ENCODE measurements at regions not wholly inside any gene's neighbourhood (a gene's known extent, or its start where the extent isn't known, plus 50 kb on each side); places are given as distances from the start of the nearest gene placed in this dataset.

DNA sequence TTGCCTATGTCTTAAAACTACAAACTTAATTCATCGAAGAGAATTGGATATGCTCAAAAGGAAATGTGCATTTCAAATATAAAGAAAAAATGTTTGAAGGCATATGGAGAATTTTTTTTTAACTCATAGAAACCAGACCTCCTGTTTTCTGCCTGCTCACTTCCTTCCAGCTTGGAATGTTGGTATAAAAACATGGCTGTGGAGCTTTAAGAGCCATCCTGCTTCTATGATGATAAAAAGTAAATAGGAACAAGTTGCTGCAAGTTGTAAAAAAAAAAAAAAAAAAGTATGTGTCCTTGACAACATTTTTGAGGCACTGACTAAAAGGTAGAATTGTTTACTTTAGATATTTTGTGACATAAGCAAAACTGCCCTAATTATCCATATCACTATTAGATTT, 1230.7 kb downstream of the PCDH9 start:
- DNase-seq (ENCODE audit: low read depth, low spot score): no peak
- ChIA-PET RAD21 (ENCODE audit: unreplicated experiment) (interaction anchor here (0.7 kb wide), 1 partner anchor 854 kb away, joined by 3 read pairs; no protein-coding TSS in a partner anchor), CTCF (no interaction called here), SMC1A (ENCODE audit: uncharacterized antibody, unreplicated experiment) (no interaction called here), POLR2A (no interaction called here)
- no peaks in the 10 kb centered on the region for H3K27me3 ChIP-seq (replicated peaks in 1 of 2; ENCODE audit: control insufficient read depth in 2 of 2, insufficient read depth in 2 of 2, low read length in 1 of 2)
- no peak overlapping the region for H3K4me3 ChIP-seq
- no peaks in the 10 kb centered on the region for H3K36me3 ChIP-seq (ENCODE audit: control insufficient read depth in 2 of 2, insufficient read depth in 2 of 2, low read length in 1 of 2)
- TF ChIP-seq, protein P1, sequence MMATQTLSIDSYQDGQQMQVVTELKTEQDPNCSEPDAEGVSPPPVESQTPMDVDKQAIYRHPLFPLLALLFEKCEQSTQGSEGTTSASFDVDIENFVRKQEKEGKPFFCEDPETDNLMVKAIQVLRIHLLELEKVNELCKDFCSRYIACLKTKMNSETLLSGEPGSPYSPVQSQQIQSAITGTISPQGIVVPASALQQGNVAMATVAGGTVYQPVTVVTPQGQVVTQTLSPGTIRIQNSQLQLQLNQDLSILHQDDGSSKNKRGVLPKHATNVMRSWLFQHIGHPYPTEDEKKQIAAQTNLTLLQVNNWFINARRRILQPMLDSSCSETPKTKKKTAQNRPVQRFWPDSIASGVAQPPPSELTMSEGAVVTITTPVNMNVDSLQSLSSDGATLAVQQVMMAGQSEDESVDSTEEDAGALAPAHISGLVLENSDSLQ (IDR thresholded peaks at IDR 0.05): no peak
- TF ChIP-seq CHD1 (IDR thresholded peaks at IDR 0.05; ENCODE audit: low read depth, low read length) (no peak), CBFB (IDR thresholded peaks at IDR 0.05; ENCODE audit: low read depth) (no peak), ZNF217 (IDR thresholded peaks at IDR 0.05) (no peak), HDAC6 (IDR thresholded peaks at IDR 0.05; ENCODE audit: unreplicated experiment) (no peak)
- no peaks in the 10 kb centered on the region for H3K4me1 ChIP-seq (ENCODE audit: control insufficient read depth, insufficient read depth, low read length)
- WGBS (ENCODE audit: insufficient coverage, insufficient replicate concordance, low lambda C conversion rate, missing lambda C conversion rate): 0% methylated on average over 1 of the region's 1 CpG
- ATAC-seq: no peak
- no TSS peak for BruUV-seq (replicated peaks)
- no peak for FAIRE-seq
- in situ Hi-C loops (cut with MboI) (no loop called here), intact Hi-C loops (cut with micrococcal nuclease; ENCODE audit: unreplicated experiment) (no loop called here)
- no peak overlapping the region for H3K27ac ChIP-seq (ENCODE audit: control insufficient read depth, insufficient read depth)
- H4K20me1 ChIP-seq (ENCODE audit: control insufficient read depth, insufficient read depth): no peaks in the 10 kb centered on the region
- no peak overlapping the region for H3K9ac ChIP-seq (ENCODE audit: control insufficient read depth, insufficient read depth, low read length)
- H3K4me2 ChIP-seq (ENCODE audit: control insufficient read depth, insufficient read depth): no peak overlapping the region
- no peaks in the 10 kb centered on the region for H3K79me2 ChIP-seq (ENCODE audit: control insufficient read depth, insufficient read depth, low read length)
- H3K9me3 ChIP-seq (replicated peaks; ENCODE audit: control insufficient read depth, insufficient read depth, low read length): no peaks in the 10 kb centered on the region
- no peak overlapping the region for H2AFZ ChIP-seq (ENCODE audit: control insufficient read depth, low read depth, low read length)

DNA sequence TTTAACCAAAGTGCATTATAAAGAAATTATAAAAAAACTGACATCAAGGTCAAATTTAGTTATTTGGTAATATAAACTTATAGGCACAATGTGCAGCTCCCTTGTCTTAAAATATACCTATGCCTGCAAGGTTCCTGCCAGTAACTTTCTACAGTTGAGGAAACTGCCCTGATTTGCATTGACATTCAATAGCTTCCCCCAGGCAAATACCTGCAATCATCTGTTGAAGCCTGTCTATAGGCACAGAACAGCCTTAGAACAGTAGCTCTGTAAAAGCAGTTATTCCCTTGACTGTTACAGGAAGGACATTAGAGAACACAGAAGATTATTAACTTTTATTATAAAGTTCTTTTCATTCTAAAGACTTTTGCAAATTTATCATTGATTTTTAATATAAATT, 1239.5 kb downstream of the PCDH9 start:
- H3K9ac ChIP-seq (ENCODE audit: control insufficient read depth, insufficient read depth, low read length): no peak overlapping the region
- CTCF ChIA-PET: no interaction called here
- FAIRE-seq (no peak), ATAC-seq (no peak), DNase-seq (ENCODE audit: low read depth, low spot score) (no peak)
- no peak overlapping the region for H2AFZ ChIP-seq (ENCODE audit: control insufficient read depth, low read depth, low read length)
- H4K20me1 ChIP-seq (ENCODE audit: control insufficient read depth, insufficient read depth): no peaks in the 10 kb centered on the region
- no peak overlapping the region for H3K4me2 ChIP-seq (ENCODE audit: control insufficient read depth, insufficient read depth)
- RAD21 ChIA-PET (ENCODE audit: unreplicated experiment): no interaction called here
- SMC1A ChIA-PET (ENCODE audit: uncharacterized antibody, unreplicated experiment): interaction anchor here (0.7 to 1.2 kb wide), 2 partner anchors 10 to 11 kb away, joined by 3 to 4 read pairs; no protein-coding TSS in a partner anchor
- no TSS peak for BruUV-seq (replicated peaks)
- H3K4me3 ChIP-seq: no peak overlapping the region
- no peaks in the 10 kb centered on the region for H3K27me3 ChIP-seq (replicated peaks in 1 of 2; ENCODE audit: control insufficient read depth in 2 of 2, insufficient read depth in 2 of 2, low read length in 1 of 2)
- H3K9me3 ChIP-seq (replicated peaks; ENCODE audit: control insufficient read depth, insufficient read depth, low read length): no peaks in the 10 kb centered on the region
- intact Hi-C loops (cut with micrococcal nuclease; ENCODE audit: unreplicated experiment) (no loop called here), in situ Hi-C loops (cut with MboI) (no loop called here)
- no peaks in the 10 kb centered on the region for H3K36me3 ChIP-seq (ENCODE audit: control insufficient read depth in 2 of 2, insufficient read depth in 2 of 2, low read length in 1 of 2)
- H3K79me2 ChIP-seq (ENCODE audit: control insufficient read depth, insufficient read depth, low read length): no peaks in the 10 kb centered on the region
- no peaks in the 10 kb centered on the region for H3K4me1 ChIP-seq (ENCODE audit: control insufficient read depth, insufficient read depth, low read length)
- H3K27ac ChIP-seq (ENCODE audit: control insufficient read depth, insufficient read depth): no peak overlapping the region
- POLR2A ChIA-PET: no interaction called here
- TF ChIP-seq BACH1 (IDR thresholded peaks at IDR 0.05; ENCODE audit: borderline replicate concordance) (no peak), SREBF2 (IDR thresholded peaks at IDR 0.05; ENCODE audit: low read length) (no peak), NR2C1 (IDR thresholded peaks at IDR 0.05) (no peak), CEBPB (IDR thresholded peaks at IDR 0.05; ENCODE audit: borderline replicate concordance in 1 of 2, low read depth in 2 of 2, low read length in 2 of 2) (no peak), MTA2 (IDR thresholded peaks at IDR 0.05; ENCODE audit: low read depth) (no peak), JUNB (IDR thresholded peaks at IDR 0.05) (no peak), STAT1 (conservative IDR thresholded peaks at IDR 0.05) (no peak), ZNF274 (IDR thresholded peaks at IDR 0.05; ENCODE audit: insufficient read depth, insufficient read length) (no peak), ZNF207 (IDR thresholded peaks at IDR 0.05; ENCODE audit: borderline replicate concordance) (no peak), MEF2A (IDR thresholded peaks at IDR 0.05; ENCODE audit: insufficient read depth, low read depth, low read length) (no peak), SP1 (IDR thresholded peaks at IDR 0.05; ENCODE audit: low read depth, low read length) (no peak), GABPA (IDR thresholded peaks at IDR 0.05; ENCODE audit: low read depth) (no peak), MTA3 (IDR thresholded peaks at IDR 0.05; ENCODE audit: borderline replicate concordance, low read length) (no peak), MYC (IDR thresholded peaks at IDR 0.05; ENCODE audit: insufficient read depth, insufficient read length, insufficient replicate concordance, low read length, severe bottlenecking) (no peak), POLR2AphosphoS2 (IDR thresholded peaks at IDR 0.05; ENCODE audit: low read depth, low read length) (no peak)
- TF ChIP-seq, protein P2, sequence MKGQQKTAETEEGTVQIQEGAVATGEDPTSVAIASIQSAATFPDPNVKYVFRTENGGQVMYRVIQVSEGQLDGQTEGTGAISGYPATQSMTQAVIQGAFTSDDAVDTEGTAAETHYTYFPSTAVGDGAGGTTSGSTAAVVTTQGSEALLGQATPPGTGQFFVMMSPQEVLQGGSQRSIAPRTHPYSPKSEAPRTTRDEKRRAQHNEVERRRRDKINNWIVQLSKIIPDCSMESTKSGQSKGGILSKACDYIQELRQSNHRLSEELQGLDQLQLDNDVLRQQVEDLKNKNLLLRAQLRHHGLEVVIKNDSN (IDR thresholded peaks at IDR 0.05; ENCODE audit: borderline replicate concordance, extremely low read length, insufficient read depth, low read depth, low read length): no peak
